ENCODE measurements at regions not wholly inside any gene's neighbourhood (a gene's known extent, or its start where the extent isn't known, plus 50 kb on each side); places are given as distances from the start of the nearest gene placed in this dataset.
A peak's percentile ranks its signal among the peaks of the same experiment; 100 is the strongest.

- Mint-ChIP-seq H3K4me3 (peak overlapping the region in 1 of 8 donors; percentile 9), H3K4me1 (peaks cover 0 to 3% (median 0%) of the 10 kb centered on the region in 4 donors), H3K36me3 (peaks cover 10 to 18% of the 10 kb centered on the region in 2 donors), H3K27me3 (no peaks in the 10 kb centered on the region), H3K9me3 (peaks cover 0 to 47% (median 33%) of the 10 kb centered on the region in 8 donors), H3K27ac (no peak overlapping the region)
- Histone ChIP-seq H3K27ac (ENCODE audit: low read depth, low read length) (no peak overlapping the region), H3K4me3 (ENCODE audit: low read length in 2 of 2) (no peak overlapping the region), H3K4me1 (ENCODE audit: insufficient read depth, low read length) (no peaks in the 10 kb centered on the region), H3K9me3 (ENCODE audit: control insufficient read depth in 1 of 2, low read length in 2 of 2) (peaks cover 0 to 7% of the 10 kb centered on the region in 2 donors), H3K27me3 (ENCODE audit: insufficient read depth, low read length) (no peaks in the 10 kb centered on the region), H3K36me3 (ENCODE audit: insufficient read depth, low read length) (no peaks in the 10 kb centered on the region)
- ChIA-PET POLR2A (ENCODE audit: partially characterized antibody) (no interaction called here), CTCF (ENCODE audit: partially characterized antibody) (no interaction called here)
- no peak for DNase-seq
- intact Hi-C loops (cut with micrococcal nuclease), result no loop called here
Measured at GRCh38 chr4:152146244-152146643, 385.4 kb upstream of the GATB start.

- Mint-ChIP-seq H3K27ac (peak overlapping the region in 1 of 7 donors; percentile 90), H3K4me1 (peaks cover under 1 to 3% (median 3%) of the 10 kb centered on the region in 4 donors), H3K36me3 (peaks cover 10 to 18% of the 10 kb centered on the region in 2 donors), H3K4me3 (no peak overlapping the region), H3K9me3 (peaks cover 0 to 47% (median 33%) of the 10 kb centered on the region in 8 donors), H3K27me3 (no peaks in the 10 kb centered on the region)
- CTCF ChIA-PET (ENCODE audit: partially characterized antibody), result interaction anchor here (0.8 kb wide), 1 partner anchor 65 kb away, joined by 3 read pairs; no protein-coding TSS in a partner anchor
- intact Hi-C loops (cut with micrococcal nuclease), result no loop called here
- Histone ChIP-seq H3K9me3 (ENCODE audit: control insufficient read depth in 1 of 2, low read length in 2 of 2) (peaks cover 0 to 7% of the 10 kb centered on the region in 2 donors), H3K27ac (ENCODE audit: low read depth, low read length) (no peak overlapping the region), H3K4me3 (ENCODE audit: low read length in 2 of 2) (no peak overlapping the region), H3K36me3 (ENCODE audit: insufficient read depth, low read length) (no peaks in the 10 kb centered on the region), H3K4me1 (ENCODE audit: insufficient read depth, low read length) (peaks cover 2% of the 10 kb centered on the region), H3K27me3 (ENCODE audit: insufficient read depth, low read length) (no peaks in the 10 kb centered on the region)
- no peak for DNase-seq
- POLR2A ChIA-PET (ENCODE audit: partially characterized antibody), result no interaction called here
Measured at GRCh38 chr4:152143806-152144205, 383.0 kb upstream of the GATB start.

GRCh38 chr4:152138451-152138850 lies 377.6 kb upstream of the GATB start:
- H3K27ac Mint-ChIP-seq, result peak overlapping the region in 5 of 7 donors; percentile 3 to 78 (median 26)
- CTCF ChIA-PET (ENCODE audit: partially characterized antibody), result no interaction called here

GRCh38 chr4:152132776-152133175 lies 372.0 kb upstream of the GATB start:
- Mint-ChIP-seq H3K4me3 (no peak overlapping the region), H3K4me1 (peaks cover 12 to 48% (median 23%) of the 10 kb centered on the region in 4 donors), H3K27me3 (no peaks in the 10 kb centered on the region), H3K9me3 (peaks cover 0 to 8% (median 5%) of the 10 kb centered on the region in 8 donors), H3K27ac (no peak overlapping the region), H3K36me3 (peaks cover 0 to 4% of the 10 kb centered on the region in 2 donors)
- no peak overlapping the region for H3K27ac ChIP-seq (ENCODE audit: low read depth, low read length)
- ChIA-PET POLR2A (ENCODE audit: partially characterized antibody) (interaction anchor here (1.6 kb wide), 1 partner anchor 32 kb away, joined by 6 read pairs; no protein-coding TSS in a partner anchor), CTCF (ENCODE audit: partially characterized antibody) (interaction anchor here (0.8 kb wide), 1 partner anchor 33 kb away, joined by 3 read pairs; no protein-coding TSS in a partner anchor)
- no peaks in the 10 kb centered on the region for H3K36me3 ChIP-seq (ENCODE audit: insufficient read depth, low read length)
- no peaks in the 10 kb centered on the region for H3K27me3 ChIP-seq (ENCODE audit: insufficient read depth, low read length)
- intact Hi-C loops (cut with micrococcal nuclease), result no loop called here
- DNase-seq, result no peak
- H3K4me3 ChIP-seq (ENCODE audit: low read length in 2 of 2), result no peak overlapping the region
- H3K9me3 ChIP-seq (ENCODE audit: control insufficient read depth in 1 of 2, low read length in 2 of 2), result no peaks in the 10 kb centered on the region
- peaks cover 2% of the 10 kb centered on the region for H3K4me1 ChIP-seq (ENCODE audit: insufficient read depth, low read length)

More at GRCh38 chr4:152138451-152138850, 377.6 kb upstream of the GATB start:
- intact Hi-C loops (cut with micrococcal nuclease), result no loop called here
- POLR2A ChIA-PET (ENCODE audit: partially characterized antibody), result interaction anchor here (1.0 to 1.6 kb wide), 3 partner anchors 13 to 57 kb away, joined by 3 to 14 read pairs (median 3); no protein-coding TSS in a partner anchor
- H3K4me1 Mint-ChIP-seq, result peaks cover 16 to 40% (median 24%) of the 10 kb centered on the region in 4 donors
- H3K27me3 ChIP-seq (ENCODE audit: insufficient read depth, low read length), result no peaks in the 10 kb centered on the region
- peak; percentile 29 to 50 (median 41) for DNase-seq
- no peak overlapping the region for H3K27ac ChIP-seq (ENCODE audit: low read depth, low read length)
- H3K4me1 ChIP-seq (ENCODE audit: insufficient read depth, low read length), result peaks cover 15% of the 10 kb centered on the region
- H3K4me3 Mint-ChIP-seq, result peak overlapping the region in 6 of 8 donors; percentile 17 to 53 (median 37)
- H3K4me3 ChIP-seq (ENCODE audit: low read length in 2 of 2), result no peak overlapping the region
- H3K9me3 Mint-ChIP-seq, result peaks cover 0 to 5% (median 2%) of the 10 kb centered on the region in 8 donors
- no peaks in the 10 kb centered on the region for H3K9me3 ChIP-seq (ENCODE audit: control insufficient read depth in 1 of 2, low read length in 2 of 2)
- H3K36me3 ChIP-seq (ENCODE audit: insufficient read depth, low read length), result no peaks in the 10 kb centered on the region
- no peaks in the 10 kb centered on the region for H3K27me3 Mint-ChIP-seq
- no peaks in the 10 kb centered on the region for H3K36me3 Mint-ChIP-seq

GRCh38 chr4:152128356-152128755 lies 367.5 kb upstream of the GATB start:
- POLR2A ChIA-PET (ENCODE audit: partially characterized antibody), result interaction anchor here (1.6 to 2.4 kb wide), 2 partner anchors 24 to 28 kb away, joined by 3 to 14 read pairs; no protein-coding TSS in a partner anchor
- peaks cover 9% of the 10 kb centered on the region for H3K4me1 ChIP-seq (ENCODE audit: insufficient read depth, low read length)
- peak overlapping the region in 2 of 7 donors; percentile 60 to 71 for H3K27ac Mint-ChIP-seq
- H3K36me3 Mint-ChIP-seq, result peaks cover 2 to 8% of the 10 kb centered on the region in 2 donors
- H3K4me3 ChIP-seq (ENCODE audit: low read length in 2 of 2), result no peak overlapping the region
- H3K27me3 Mint-ChIP-seq, result no peaks in the 10 kb centered on the region
- no peaks in the 10 kb centered on the region for H3K36me3 ChIP-seq (ENCODE audit: insufficient read depth, low read length)
- intact Hi-C loops (cut with micrococcal nuclease), result no loop called here
- H3K4me3 Mint-ChIP-seq, result peak overlapping the region in 1 of 8 donors; percentile 10
- H3K9me3 Mint-ChIP-seq, result peaks cover 2 to 40% (median 20%) of the 10 kb centered on the region in 8 donors
- H3K27ac ChIP-seq (ENCODE audit: low read depth, low read length), result no peak overlapping the region
- H3K4me1 Mint-ChIP-seq, result peaks cover 16 to 54% (median 39%) of the 10 kb centered on the region in 4 donors
- no peaks in the 10 kb centered on the region for H3K9me3 ChIP-seq (ENCODE audit: control insufficient read depth in 1 of 2, low read length in 2 of 2)
- DNase-seq, result no peak
- CTCF ChIA-PET (ENCODE audit: partially characterized antibody), result no interaction called here
- H3K27me3 ChIP-seq (ENCODE audit: insufficient read depth, low read length), result no peaks in the 10 kb centered on the region

GRCh38 chr4:152126238-152126637 lies 365.4 kb upstream of the GATB start:
- DNase-seq, result peak in 4 of 5 donors; percentile 12 to 52 (median 30)
- CTCF ChIA-PET (ENCODE audit: partially characterized antibody), result no interaction called here
- H3K27ac Mint-ChIP-seq, result peak overlapping the region in 6 of 7 donors; percentile 33 to 83 (median 66)
- POLR2A ChIA-PET (ENCODE audit: partially characterized antibody), result interaction anchor here (0.7 to 2.0 kb wide), 2 partner anchors 12 to 26 kb away, joined by 3 to 9 read pairs; no protein-coding TSS in a partner anchor
- H3K9me3 Mint-ChIP-seq, result peaks cover 5 to 53% (median 28%) of the 10 kb centered on the region in 8 donors
- peaks cover 6 to 9% of the 10 kb centered on the region in 2 donors for H3K36me3 Mint-ChIP-seq
- Histone ChIP-seq H3K36me3 (ENCODE audit: insufficient read depth, low read length) (no peaks in the 10 kb centered on the region), H3K9me3 (ENCODE audit: control insufficient read depth in 1 of 2, low read length in 2 of 2) (no peaks in the 10 kb centered on the region), H3K4me1 (ENCODE audit: insufficient read depth, low read length) (peaks cover 9% of the 10 kb centered on the region), H3K27me3 (ENCODE audit: insufficient read depth, low read length) (no peaks in the 10 kb centered on the region), H3K27ac (ENCODE audit: low read depth, low read length) (no peak overlapping the region), H3K4me3 (ENCODE audit: low read length in 2 of 2) (no peak overlapping the region)
- H3K27me3 Mint-ChIP-seq, result no peaks in the 10 kb centered on the region
- peak overlapping the region in 7 of 8 donors; percentile 3 to 63 (median 51) for H3K4me3 Mint-ChIP-seq
- intact Hi-C loops (cut with micrococcal nuclease), result no loop called here
- peaks cover 16 to 49% (median 39%) of the 10 kb centered on the region in 4 donors for H3K4me1 Mint-ChIP-seq

GRCh38 chr4:152118819-152119553 lies 358.2 kb upstream of the GATB start:
- Histone ChIP-seq H3K27me3 (ENCODE audit: insufficient read depth, low read length) (no peaks in the 10 kb centered on the region), H3K9me3 (ENCODE audit: control insufficient read depth in 1 of 2, low read length in 2 of 2) (no peaks in the 10 kb centered on the region), H3K4me1 (ENCODE audit: insufficient read depth, low read length) (peaks cover 31% of the 10 kb centered on the region), H3K4me3 (ENCODE audit: low read length in 2 of 2) (no peak overlapping the region), H3K36me3 (ENCODE audit: insufficient read depth, low read length) (no peaks in the 10 kb centered on the region), H3K27ac (ENCODE audit: low read depth, low read length) (no peak overlapping the region)
- ChIA-PET POLR2A (ENCODE audit: partially characterized antibody) (interaction anchor here (1.1 to 10.7 kb wide), 2 partner anchors 9 to 16 kb away, joined by 3 to 145 read pairs; no protein-coding TSS in a partner anchor), CTCF (ENCODE audit: partially characterized antibody) (no interaction called here)
- Mint-ChIP-seq H3K9me3 (peaks cover 0 to 20% (median 16%) of the 10 kb centered on the region in 8 donors), H3K27ac (no peak overlapping the region), H3K4me3 (no peak overlapping the region), H3K27me3 (no peaks in the 10 kb centered on the region), H3K36me3 (peaks cover 4 to 5% of the 10 kb centered on the region in 2 donors), H3K4me1 (peaks cover 32 to 42% (median 38%) of the 10 kb centered on the region in 4 donors)
- intact Hi-C loops (cut with micrococcal nuclease), result loop anchor here (5.0 kb wide), 1 partner anchor 57 kb away; no protein-coding TSS in a partner anchor
- DNase-seq, result no peak

Data from CD4-positive, alpha-beta memory T cell (primary cell).